CD4-positive, CD25-positive, alpha-beta regulatory T cell (primary cell): ENCODE measurements at regions not wholly inside any gene's neighbourhood (a gene's known extent, or its start where the extent isn't known, plus 50 kb on each side); places are given as distances from the start of the nearest gene placed in this dataset.

Experiments used
- ATAC-seq, 2 donors: fragments of 150-1000 bp; cut with Tn5 transposase; one replicate each; pipeline ENCODE4 v1.10.0; 2021; ENCODE audit warnings: low read depth in 2 of 2, moderate number of reproducible peaks in 2 of 2, moderate library complexity in 1 of 2
- DNase-seq, 3 donors: peaks; one replicate each; pipeline versions ENCODE4 v3.0.0 to v3.0.0-alpha.2; 2012 to 2022; ENCODE audit warnings: mixed read lengths in 1 of 3
- H3K27ac ChIP-seq: one replicate; pipeline ENCODE4 v1.7.0; 2013; ENCODE audit warnings: mild to moderate bottlenecking, low read length; ENCODE audit not compliant: insufficient read depth, poor library complexity, severe bottlenecking
- H3K27me3 ChIP-seq: one replicate; pipeline ENCODE4 v1.7.0; 2013; ENCODE audit warnings: low read length; ENCODE audit not compliant: control insufficient read depth, insufficient read depth
- H3K36me3 ChIP-seq: one replicate; pipeline ENCODE4 v1.7.0; 2013; ENCODE audit warnings: mild to moderate bottlenecking, low read length, moderate library complexity; ENCODE audit not compliant: control insufficient read depth, insufficient read depth
- H3K4me1 ChIP-seq: 2 replicates; pipeline ENCODE4 v1.7.0; 2013; ENCODE audit warnings: mild to moderate bottlenecking, low read length; ENCODE audit not compliant: insufficient read depth, control insufficient read depth, poor library complexity, severe bottlenecking
- H3K4me3 ChIP-seq: one replicate; pipeline ENCODE4 v1.7.0; 2013; ENCODE audit warnings: low read depth, mild to moderate bottlenecking, low read length, moderate library complexity
- H3K9me3 ChIP-seq, 2 experiments: 1 replicate in 1 of 2; 2 replicates in 1 of 2; pipeline ENCODE4 v1.7.0; 2013; ENCODE audit warnings: low read length in 2 of 2, mild to moderate bottlenecking in 1 of 2, moderate library complexity in 1 of 2; ENCODE audit not compliant: control insufficient read depth in 2 of 2
- H3K27ac Mint-ChIP-seq, 3 donors: one replicate each; pipeline ENCODE4 v1.8.0; 2020 to 2022; ENCODE audit warnings: mild to moderate bottlenecking in 3 of 3, mixed read lengths in 3 of 3, moderate library complexity in 2 of 3
- H3K27me3 Mint-ChIP-seq: one replicate; pipeline ENCODE4 v1.8.0; 2022; ENCODE audit warnings: mild to moderate bottlenecking, mixed read lengths
- H3K36me3 Mint-ChIP-seq: one replicate; pipeline ENCODE4 v1.8.0; 2020; ENCODE audit warnings: mixed read lengths
- H3K4me1 Mint-ChIP-seq, 4 donors: one replicate each; pipeline ENCODE4 v1.8.0; 2020 to 2022; ENCODE audit warnings: mixed read lengths in 4 of 4, mild to moderate bottlenecking in 1 of 4
- H3K4me3 Mint-ChIP-seq, 4 donors: one replicate each; pipeline ENCODE4 v1.8.0; 2020 to 2022; ENCODE audit warnings: mild to moderate bottlenecking in 4 of 4, mixed read lengths in 4 of 4, moderate library complexity in 3 of 4
- H3K9me3 Mint-ChIP-seq, 7 donors: one replicate each; pipeline ENCODE4 v1.8.0; 2020 to 2022; ENCODE audit warnings: mixed read lengths in 7 of 7, mild to moderate bottlenecking in 3 of 7, moderate library complexity in 2 of 7

GRCh38 chr14:53278602-53279506 lies 125.7 kb upstream of the DDHD1 start:
- DNase-seq (peak in 1 of 3 donors; percentile 16), ATAC-seq (no peak)
- Mint-ChIP-seq H3K27me3 (no peaks in the 10 kb centered on the region), H3K4me3 (no peak overlapping the region), H3K36me3 (peaks cover 4% of the 10 kb centered on the region), H3K9me3 (peaks cover 0 to 19% (median 9%) of the 10 kb centered on the region in 7 donors), H3K4me1 (no peaks in the 10 kb centered on the region), H3K27ac (no peak overlapping the region)
- H3K9me3 ChIP-seq, result peaks cover 0 to 6% of the 10 kb centered on the region in 2 experiments
- H3K4me1 ChIP-seq, result no peaks in the 10 kb centered on the region
- no peak overlapping the region for H3K27ac ChIP-seq
- no peaks in the 10 kb centered on the region for H3K27me3 ChIP-seq
- H3K36me3 ChIP-seq, result no peaks in the 10 kb centered on the region
- H3K4me3 ChIP-seq, result no peak overlapping the region

- no peak for ATAC-seq
- no peaks in the 10 kb centered on the region for H3K27me3 ChIP-seq
These were observed 120.5 kb upstream of the DDHD1 start for GRCh38 chr14:53273671-53274072.

GRCh38 chr14:53265025-53265424 lies 111.9 kb upstream of the DDHD1 start:
- Histone ChIP-seq H3K4me1 (no peaks in the 10 kb centered on the region), H3K4me3 (no peak overlapping the region), H3K36me3 (no peaks in the 10 kb centered on the region), H3K9me3 (peaks cover 0 to 7% of the 10 kb centered on the region in 2 experiments), H3K27me3 (no peaks in the 10 kb centered on the region), H3K27ac (no peak overlapping the region)
- H3K27me3 Mint-ChIP-seq, result peaks cover 7% of the 10 kb centered on the region
- ATAC-seq (no peak), DNase-seq (no peak)
- H3K4me1 Mint-ChIP-seq, result no peaks in the 10 kb centered on the region
- peak overlapping the region in 1 of 3 donors; percentile 60 for H3K27ac Mint-ChIP-seq
- H3K36me3 Mint-ChIP-seq, result peaks cover 3% of the 10 kb centered on the region
- peaks cover 0 to 11% (median 4%) of the 10 kb centered on the region in 7 donors for H3K9me3 Mint-ChIP-seq
- no peak overlapping the region for H3K4me3 Mint-ChIP-seq

More at GRCh38 chr14:53273671-53274072, 120.5 kb upstream of the DDHD1 start:
- Mint-ChIP-seq H3K4me1 (peaks cover 0 to 4% (median 0%) of the 10 kb centered on the region in 4 donors), H3K27me3 (no peaks in the 10 kb centered on the region), H3K36me3 (no peaks in the 10 kb centered on the region), H3K4me3 (no peak overlapping the region), H3K9me3 (peaks cover 0 to 7% (median 2%) of the 10 kb centered on the region in 7 donors), H3K27ac (no peak overlapping the region)
- peak in 1 of 3 donors; percentile 10 for DNase-seq
- Histone ChIP-seq H3K27ac (no peak overlapping the region), H3K4me1 (no peaks in the 10 kb centered on the region), H3K4me3 (no peak overlapping the region), H3K9me3 (peaks cover 0 to 4% of the 10 kb centered on the region in 2 experiments), H3K36me3 (no peaks in the 10 kb centered on the region)

- no peak overlapping the region for H3K4me3 Mint-ChIP-seq
- peaks cover 7% of the 10 kb centered on the region for H3K27me3 Mint-ChIP-seq
- no peaks in the 10 kb centered on the region for H3K27me3 ChIP-seq
- H3K36me3 Mint-ChIP-seq, result peaks cover 3% of the 10 kb centered on the region
- no peak overlapping the region for H3K27ac ChIP-seq
- DNase-seq (no peak), ATAC-seq (no peak)
- no peak overlapping the region for H3K4me3 ChIP-seq
- H3K27ac Mint-ChIP-seq, result no peak overlapping the region
- no peaks in the 10 kb centered on the region for H3K36me3 ChIP-seq
- peaks cover 0 to 8% (median 3%) of the 10 kb centered on the region in 7 donors for H3K9me3 Mint-ChIP-seq
- H3K4me1 ChIP-seq, result no peaks in the 10 kb centered on the region
- H3K9me3 ChIP-seq, result peaks cover 2 to 9% of the 10 kb centered on the region in 2 experiments
- H3K4me1 Mint-ChIP-seq, result no peaks in the 10 kb centered on the region
These were observed 107.8 kb upstream of the DDHD1 start for GRCh38 chr14:53260928-53261327.

GRCh38 chr14:53260286-53260685 lies 107.2 kb upstream of the DDHD1 start:
- Mint-ChIP-seq H3K9me3 (peaks cover 0 to 8% (median 4%) of the 10 kb centered on the region in 7 donors), H3K27me3 (peaks cover 7% of the 10 kb centered on the region), H3K36me3 (peaks cover 3% of the 10 kb centered on the region), H3K27ac (no peak overlapping the region), H3K4me3 (no peak overlapping the region), H3K4me1 (no peaks in the 10 kb centered on the region)
- no peak for ATAC-seq
- no peaks in the 10 kb centered on the region for H3K36me3 ChIP-seq
- no peak overlapping the region for H3K27ac ChIP-seq
- no peak for DNase-seq
- no peaks in the 10 kb centered on the region for H3K4me1 ChIP-seq
- no peaks in the 10 kb centered on the region for H3K27me3 ChIP-seq
- no peak overlapping the region for H3K4me3 ChIP-seq
- peaks cover 8 to 13% of the 10 kb centered on the region in 2 experiments for H3K9me3 ChIP-seq

- no peak overlapping the region for H3K27ac Mint-ChIP-seq
- H3K36me3 Mint-ChIP-seq, result no peaks in the 10 kb centered on the region
- no peak overlapping the region for H3K4me3 ChIP-seq
- no peaks in the 10 kb centered on the region for H3K4me1 Mint-ChIP-seq
- no peaks in the 10 kb centered on the region for H3K27me3 ChIP-seq
- no peaks in the 10 kb centered on the region for H3K4me1 ChIP-seq
- peaks cover 5 to 9% of the 10 kb centered on the region in 2 experiments for H3K9me3 ChIP-seq
- peaks cover 0 to 20% (median 2%) of the 10 kb centered on the region in 7 donors for H3K9me3 Mint-ChIP-seq
- H3K36me3 ChIP-seq, result no peaks in the 10 kb centered on the region
- no peak overlapping the region for H3K4me3 Mint-ChIP-seq
- DNase-seq, result no peak
- peaks cover 6% of the 10 kb centered on the region for H3K27me3 Mint-ChIP-seq
- H3K27ac ChIP-seq, result no peak overlapping the region
- ATAC-seq, result no peak
These were observed 99.0 kb upstream of the DDHD1 start for GRCh38 chr14:53252141-53252540.

- peaks cover 0 to 16% (median 3%) of the 10 kb centered on the region in 7 donors for H3K9me3 Mint-ChIP-seq
- H3K27me3 Mint-ChIP-seq, result peaks cover 6% of the 10 kb centered on the region
- no peak for DNase-seq
These were observed 95.9 kb upstream of the DDHD1 start for GRCh38 chr14:53249059-53249458.

More at GRCh38 chr14:53249059-53249458, 95.9 kb upstream of the DDHD1 start:
- no peaks in the 10 kb centered on the region for H3K27me3 ChIP-seq
- Mint-ChIP-seq H3K27ac (no peak overlapping the region), H3K4me1 (no peaks in the 10 kb centered on the region), H3K4me3 (no peak overlapping the region), H3K36me3 (peaks cover 11% of the 10 kb centered on the region)
- no peak overlapping the region for H3K4me3 ChIP-seq
- H3K36me3 ChIP-seq, result no peaks in the 10 kb centered on the region
- H3K27ac ChIP-seq, result no peak overlapping the region
- H3K4me1 ChIP-seq, result no peaks in the 10 kb centered on the region
- no peak for ATAC-seq
- no peaks in the 10 kb centered on the region for H3K9me3 ChIP-seq
